ENCODE measurements at regions not wholly inside any gene's neighbourhood (a gene's known extent, or its start where the extent isn't known, plus 50 kb on each side); places are given as distances from the start of the nearest gene placed in this dataset.

- Mint-ChIP-seq H3K36me3 (ENCODE audit: insufficient read depth, unreplicated experiment) (no peaks in the 10 kb centered on the region), H3K4me3 (ENCODE audit: unreplicated experiment) (no peak overlapping the region), H3K27ac (ENCODE audit: unreplicated experiment) (no peak overlapping the region), H3K9me3 (ENCODE audit: unreplicated experiment) (no peaks in the 10 kb centered on the region), H3K4me1 (ENCODE audit: low read depth, unreplicated experiment) (no peaks in the 10 kb centered on the region), H3K27me3 (ENCODE audit: insufficient read depth, unreplicated experiment) (no peaks in the 10 kb centered on the region)
- Histone ChIP-seq H3K27me3 (replicated peaks; ENCODE audit: control insufficient read depth, insufficient read depth, low read length) (no peaks in the 10 kb centered on the region), H3K36me3 (ENCODE audit: control insufficient read depth, insufficient read depth, low read length) (no peaks in the 10 kb centered on the region), H3K9me3 (0 out of 2 replicates have a peak, but pooled peaks cover 3% of the 10 kb centered on the region), H3K4me1 (peaks cover 29% of the 10 kb centered on the region), H3K4me3 (ENCODE audit: low read depth, low read length) (no peak overlapping the region)
- CTCF ChIA-PET = interaction anchor here (0.6 kb wide), 1 partner anchor 284 kb away, joined by 4 read pairs; no protein-coding TSS in a partner anchor
- POLR2A ChIA-PET = no interaction called here
- intact Hi-C loops (cut with micrococcal nuclease; ENCODE audit: unreplicated experiment) = loop anchor here (2.0 to 5.0 kb wide), 2 partner anchors 18 to 133 kb away; no protein-coding TSS in a partner anchor
- TF ChIP-seq, protein P1, sequence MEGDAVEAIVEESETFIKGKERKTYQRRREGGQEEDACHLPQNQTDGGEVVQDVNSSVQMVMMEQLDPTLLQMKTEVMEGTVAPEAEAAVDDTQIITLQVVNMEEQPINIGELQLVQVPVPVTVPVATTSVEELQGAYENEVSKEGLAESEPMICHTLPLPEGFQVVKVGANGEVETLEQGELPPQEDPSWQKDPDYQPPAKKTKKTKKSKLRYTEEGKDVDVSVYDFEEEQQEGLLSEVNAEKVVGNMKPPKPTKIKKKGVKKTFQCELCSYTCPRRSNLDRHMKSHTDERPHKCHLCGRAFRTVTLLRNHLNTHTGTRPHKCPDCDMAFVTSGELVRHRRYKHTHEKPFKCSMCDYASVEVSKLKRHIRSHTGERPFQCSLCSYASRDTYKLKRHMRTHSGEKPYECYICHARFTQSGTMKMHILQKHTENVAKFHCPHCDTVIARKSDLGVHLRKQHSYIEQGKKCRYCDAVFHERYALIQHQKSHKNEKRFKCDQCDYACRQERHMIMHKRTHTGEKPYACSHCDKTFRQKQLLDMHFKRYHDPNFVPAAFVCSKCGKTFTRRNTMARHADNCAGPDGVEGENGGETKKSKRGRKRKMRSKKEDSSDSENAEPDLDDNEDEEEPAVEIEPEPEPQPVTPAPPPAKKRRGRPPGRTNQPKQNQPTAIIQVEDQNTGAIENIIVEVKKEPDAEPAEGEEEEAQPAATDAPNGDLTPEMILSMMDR (IDR thresholded peaks at IDR 0.05; ENCODE audit: insufficient read depth in 1 of 2, low read depth in 1 of 2, low read length in 1 of 2, severe bottlenecking in 1 of 2, unreplicated experiment in 1 of 2) = no peak
- no TSS peak for BruUV-seq (replicated peaks)
- no peak for DNase-seq
Measured at GRCh38 chr3:102094506-102094905, 245.2 kb downstream of the NFKBIZ start.

DNA sequence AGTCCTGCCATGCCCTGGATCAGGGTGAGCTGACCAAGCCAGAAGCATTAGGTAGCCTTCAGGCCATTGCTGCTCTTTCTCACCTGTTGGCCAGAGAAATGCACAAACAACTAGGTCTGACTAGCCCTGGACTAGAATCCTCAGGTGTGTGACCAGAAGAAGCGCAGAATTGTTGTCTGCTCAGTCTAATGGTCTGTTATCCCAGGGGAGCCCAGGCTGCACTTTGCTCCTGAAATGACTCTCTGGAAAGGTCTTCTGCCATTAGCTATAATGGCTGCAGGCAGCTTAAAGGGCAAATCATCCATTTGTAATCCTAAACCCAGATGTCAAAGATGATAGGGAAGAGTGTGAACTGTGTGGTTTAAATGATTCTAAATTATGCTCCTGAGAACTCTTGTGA lies 246.1 kb downstream of the NFKBIZ start:
- no peaks in the 10 kb centered on the region for H3K27me3 ChIP-seq (replicated peaks; ENCODE audit: control insufficient read depth, insufficient read depth, low read length)
- no peaks in the 10 kb centered on the region for H3K36me3 ChIP-seq (ENCODE audit: control insufficient read depth, insufficient read depth, low read length)
- Mint-ChIP-seq H3K36me3 (ENCODE audit: insufficient read depth, unreplicated experiment) (no peaks in the 10 kb centered on the region), H3K27ac (ENCODE audit: unreplicated experiment) (no peak overlapping the region), H3K27me3 (ENCODE audit: insufficient read depth, unreplicated experiment) (no peaks in the 10 kb centered on the region), H3K4me1 (ENCODE audit: low read depth, unreplicated experiment) (no peaks in the 10 kb centered on the region), H3K4me3 (ENCODE audit: unreplicated experiment) (no peak overlapping the region), H3K9me3 (ENCODE audit: unreplicated experiment) (no peaks in the 10 kb centered on the region)
- no peak for DNase-seq
- H3K4me3 ChIP-seq (ENCODE audit: low read depth, low read length) = no peak overlapping the region
- ChIA-PET POLR2A (no interaction called here), CTCF (no interaction called here)
- TF ChIP-seq, protein P1 (IDR thresholded peaks at IDR 0.05; ENCODE audit: insufficient read depth in 1 of 2, low read depth in 1 of 2, low read length in 1 of 2, severe bottlenecking in 1 of 2, unreplicated experiment in 1 of 2) = no peak
- peaks cover 29% of the 10 kb centered on the region for H3K4me1 ChIP-seq
- no TSS peak for BruUV-seq (replicated peaks)
- intact Hi-C loops (cut with micrococcal nuclease; ENCODE audit: unreplicated experiment) = loop anchor here (2.0 kb wide), 1 partner anchor 17 kb away; no protein-coding TSS in a partner anchor
- H3K9me3 ChIP-seq = 0 out of 2 replicates have a peak, but pooled peaks cover 3% of the 10 kb centered on the region

DNA sequence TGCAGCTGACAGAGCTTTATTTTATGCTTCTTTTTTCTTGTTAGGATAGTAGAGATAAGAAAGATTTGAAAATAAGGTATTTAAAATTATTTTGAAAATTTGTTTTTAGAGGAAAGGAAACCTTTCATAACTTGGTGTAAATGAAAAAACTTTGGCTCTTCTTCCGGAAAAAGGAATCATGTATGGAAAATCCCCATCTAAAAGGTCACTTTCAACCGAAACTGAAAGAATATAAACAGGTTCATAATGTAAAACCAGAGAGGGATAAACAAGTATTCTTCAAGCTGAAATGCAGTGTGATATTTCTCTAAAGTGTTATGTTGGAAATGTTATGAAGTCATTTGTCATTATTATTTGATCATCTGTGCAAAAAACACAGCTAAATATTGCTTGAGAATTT lies 246.8 kb downstream of the NFKBIZ start:
- no peak for DNase-seq
- Histone ChIP-seq H3K9me3 (0 out of 2 replicates have a peak, but pooled peaks cover 3% of the 10 kb centered on the region), H3K4me1 (peaks cover 29% of the 10 kb centered on the region), H3K27me3 (replicated peaks; ENCODE audit: control insufficient read depth, insufficient read depth, low read length) (no peaks in the 10 kb centered on the region), H3K36me3 (ENCODE audit: control insufficient read depth, insufficient read depth, low read length) (no peaks in the 10 kb centered on the region), H3K4me3 (ENCODE audit: low read depth, low read length) (no peak overlapping the region)
- POLR2A ChIA-PET = no interaction called here
- TF ChIP-seq, protein P1 (IDR thresholded peaks at IDR 0.05; ENCODE audit: insufficient read depth in 1 of 2, low read depth in 1 of 2, low read length in 1 of 2, severe bottlenecking in 1 of 2, unreplicated experiment in 1 of 2) = no peak
- Mint-ChIP-seq H3K4me3 (ENCODE audit: unreplicated experiment) (no peak overlapping the region), H3K27me3 (ENCODE audit: insufficient read depth, unreplicated experiment) (no peaks in the 10 kb centered on the region), H3K4me1 (ENCODE audit: low read depth, unreplicated experiment) (no peaks in the 10 kb centered on the region), H3K9me3 (ENCODE audit: unreplicated experiment) (no peaks in the 10 kb centered on the region), H3K36me3 (ENCODE audit: insufficient read depth, unreplicated experiment) (no peaks in the 10 kb centered on the region), H3K27ac (ENCODE audit: unreplicated experiment) (no peak overlapping the region)
- intact Hi-C loops (cut with micrococcal nuclease; ENCODE audit: unreplicated experiment) = no loop called here
- CTCF ChIA-PET = no interaction called here
- no TSS peak for BruUV-seq (replicated peaks)

All from Caco-2 (cell line).